IMR-90 (cell line): ENCODE measurements at regions not wholly inside any gene's neighbourhood (a gene's known extent, or its start where the extent isn't known, plus 50 kb on each side); places are given as distances from the start of the nearest gene placed in this dataset.

ENCODE experiments used
- ATAC-seq: fragments of 200-7000 bp; cut with Tn5 transposase; 2 replicates; pipeline ENCODE4 v1.9.1; 2020; ENCODE audit warnings: low read depth, mild to moderate bottlenecking, moderate library complexity
- BruUV-seq: library from RNA; stranded (reverse); fragments of 400-500 nt; replicated peaks from 2 replicates; lab custom pipeline; 2021; lab: Mats Ljungman, UMichigan
- CTCF ChIA-PET: fragments of 300-600 bp; formaldehyde crosslinking; extraction: SDS; loops from one replicate; lab custom pipeline; 2021; ENCODE audit warnings: antibody characterized with exemption; lab: Yijun Ruan, JAX
- POLR2A ChIA-PET: fragments of 300-600 bp; sonication (Branson Sonifier 250); formaldehyde crosslinking; loops from one replicate; lab custom pipeline; 2022; ENCODE audit warnings: antibody characterized with exemption; ENCODE audit not compliant: unreplicated experiment; lab: Charles Lee
- DNase-seq: peaks from one replicate; pipeline ENCODE4 v3.0.0; 2013
- H2AFZ ChIP-seq: replicated peaks from 2 replicates; pipeline ENCODE3; 2013; ENCODE audit warnings: low read length, mild to moderate bottlenecking; ENCODE audit not compliant: poor library complexity
- H2AK5ac ChIP-seq: 2 replicates; pipeline ENCODE4 v1.6.1; 2013; ENCODE audit warnings: low read depth, low read length, inconsistent platforms
- H2AK9ac ChIP-seq: replicated peaks from 2 replicates; pipeline ENCODE3; 2013; ENCODE audit warnings: mild to moderate bottlenecking, low read depth, low read length, moderate library complexity; ENCODE audit not compliant: poor library complexity
- H2BK120ac ChIP-seq: 2 replicates; pipeline ENCODE4 v1.6.1; 2013; ENCODE audit warnings: low read depth, low read length, inconsistent platforms
- H2BK15ac ChIP-seq: 3 replicates; pipeline ENCODE4 v1.6.1; 2013; ENCODE audit warnings: low read depth, low read length, inconsistent platforms
- H2BK20ac ChIP-seq: 2 replicates; pipeline ENCODE4 v1.6.1; 2013; ENCODE audit warnings: low read depth, mild to moderate bottlenecking, inconsistent platforms, low read length, moderate library complexity
- H2BK5ac ChIP-seq: 2 replicates; pipeline ENCODE4 v1.6.1; 2013; ENCODE audit warnings: mild to moderate bottlenecking, low read depth, low read length, inconsistent platforms; ENCODE audit not compliant: poor library complexity, severe bottlenecking
- H3K14ac ChIP-seq: replicated peaks from 2 replicates; pipeline ENCODE4 v1.6.1; 2013; ENCODE audit warnings: low read depth, low read length, inconsistent platforms
- H3K18ac ChIP-seq: 2 replicates; pipeline ENCODE4 v1.6.1; 2013; ENCODE audit warnings: low read depth, low read length, control low read depth
- H3K23ac ChIP-seq: 2 replicates; pipeline ENCODE4 v1.6.1; 2013; ENCODE audit warnings: low read depth, low read length, inconsistent platforms
- H3K27ac ChIP-seq: 2 replicates; pipeline ENCODE4 v1.5.1; 2013; ENCODE audit warnings: mild to moderate bottlenecking, control low read depth, low read length; ENCODE audit not compliant: insufficient read depth
- H3K27me3 ChIP-seq: 2 replicates; pipeline ENCODE4 v1.6.1; 2013; ENCODE audit warnings: low read length; ENCODE audit not compliant: control insufficient read depth, insufficient read depth
- H3K36me3 ChIP-seq: 2 replicates; pipeline ENCODE4 v1.6.1; 2013; ENCODE audit warnings: low read length, mixed read lengths; ENCODE audit not compliant: control insufficient read depth, insufficient read depth
- H3K4ac ChIP-seq: 2 replicates; pipeline ENCODE4 v1.6.1; 2013; ENCODE audit warnings: low read depth, low read length, inconsistent platforms
- H3K4me1 ChIP-seq: 2 replicates; pipeline ENCODE4 v1.6.1; 2013; ENCODE audit warnings: low read length, mixed read lengths; ENCODE audit not compliant: control insufficient read depth, insufficient read depth
- H3K4me2 ChIP-seq: 2 replicates; pipeline ENCODE4 v1.6.1; 2013; ENCODE audit warnings: low read depth, mild to moderate bottlenecking, control low read depth, low read length, moderate library complexity
- H3K4me3 ChIP-seq: 2 replicates; pipeline ENCODE4 v1.5.1; 2013; ENCODE audit warnings: low read depth, mild to moderate bottlenecking, control low read depth, low read length, moderate library complexity; ENCODE audit not compliant: insufficient read depth
- H3K56ac ChIP-seq: 2 replicates; pipeline ENCODE4 v1.6.1; 2013; ENCODE audit warnings: low read length, inconsistent platforms; ENCODE audit not compliant: insufficient read depth; ENCODE audit errors: extremely low read depth
- H3K79me1 ChIP-seq, 2 experiments: 2 replicates each; pipeline ENCODE4 v1.6.1; 2013; ENCODE audit warnings: low read length in 2 of 2, inconsistent platforms in 1 of 2, low read depth in 1 of 2
- H3K9ac ChIP-seq: 2 replicates; pipeline ENCODE4 v1.6.1; 2013; ENCODE audit warnings: low read depth, low read length, control low read depth
- H3K9me1 ChIP-seq: 2 replicates; pipeline ENCODE4 v1.6.1; 2013; ENCODE audit warnings: low read length, inconsistent platforms; ENCODE audit not compliant: insufficient read depth
- H3K9me3 ChIP-seq: 2 replicates; pipeline ENCODE4 v1.6.1; 2013; ENCODE audit warnings: low read length; ENCODE audit not compliant: control insufficient read depth, insufficient read depth
- H4K20me1 ChIP-seq: 2 replicates; pipeline ENCODE4 v1.6.1; 2013; ENCODE audit warnings: low read length, inconsistent platforms; ENCODE audit not compliant: insufficient read depth
- H4K5ac ChIP-seq: 2 replicates; pipeline ENCODE4 v1.6.1; 2013; ENCODE audit warnings: mild to moderate bottlenecking, low read depth, low read length, control low read depth
- H4K8ac ChIP-seq, 2 experiments: 2 replicates each; pipeline ENCODE4 v1.6.1; 2013; ENCODE audit warnings: low read depth in 2 of 2, low read length in 2 of 2, control low read depth in 1 of 2, inconsistent platforms in 1 of 2
- H4K91ac ChIP-seq: 2 replicates; pipeline ENCODE4 v1.6.1; 2013; ENCODE audit warnings: low read depth, low read length, inconsistent platforms; ENCODE audit not compliant: insufficient read depth
- BHLHE40 ChIP-seq: fragments of 150-350 bp; IDR thresholded peaks from 2 replicates; pipeline ENCODE4 v1.6.1; 2016; ENCODE audit warnings: mild to moderate bottlenecking, low read depth, low read length
- CEBPB ChIP-seq: IDR thresholded peaks from 2 replicates; pipeline ENCODE4 v1.6.1; 2012; ENCODE audit warnings: low read depth, low read length, improper control_type of control experiment
- CHD1 ChIP-seq: IDR thresholded peaks from 2 replicates; pipeline ENCODE4 v1.6.1; 2012; ENCODE audit warnings: low read depth, low read length, improper control_type of control experiment
- FOS ChIP-seq: fragments of 150-350 bp; IDR thresholded peaks from 2 replicates; pipeline ENCODE4 v1.6.1; 2016; ENCODE audit warnings: low read depth, low read length
- MAFK ChIP-seq: IDR thresholded peaks from 2 replicates; pipeline ENCODE4 v1.6.1; 2012; ENCODE audit warnings: low read depth, low read length, improper control_type of control experiment
- MAZ ChIP-seq: IDR thresholded peaks from 2 replicates; pipeline ENCODE4 v1.6.1; 2012; ENCODE audit warnings: low read depth, mild to moderate bottlenecking, low read length, improper control_type of control experiment, moderate library complexity, borderline replicate concordance
- MXI1 ChIP-seq: IDR thresholded peaks from 2 replicates; pipeline ENCODE4 v1.6.1; 2012; ENCODE audit warnings: low read depth, mild to moderate bottlenecking, low read length, moderate library complexity, borderline replicate concordance
- NFE2L2 ChIP-seq: fragments of 150-350 bp; IDR thresholded peaks from 2 replicates; pipeline ENCODE4 v1.6.1; 2016; ENCODE audit warnings: low read depth, mild to moderate bottlenecking, low read length
- POLR2A ChIP-seq: IDR thresholded peaks from 2 replicates; pipeline ENCODE4 v1.6.1; 2012; ENCODE audit warnings: mild to moderate bottlenecking, low read depth, low read length
- RAD21 ChIP-seq: IDR thresholded peaks from 2 replicates; pipeline ENCODE4 v1.6.1; 2012; ENCODE audit warnings: low read length, improper control_type of control experiment
- RCOR1 ChIP-seq: IDR thresholded peaks from 2 replicates; pipeline ENCODE4 v1.6.1; 2012; ENCODE audit warnings: mild to moderate bottlenecking, low read length, improper control_type of control experiment; ENCODE audit not compliant: insufficient replicate concordance
- RFX5 ChIP-seq: IDR thresholded peaks from 2 replicates; pipeline ENCODE4 v1.8.0; 2012; ENCODE audit warnings: low read depth, mild to moderate bottlenecking, low read length, moderate library complexity
- SMC3 ChIP-seq: fragments of 150-350 bp; IDR thresholded peaks from 2 replicates; pipeline ENCODE4 v1.6.1; 2016; ENCODE audit warnings: low read depth, mild to moderate bottlenecking, antibody characterized with exemption, low read length, moderate library complexity
- WGBS, 2 experiments: methylation state at CpG; one replicate each; pipeline versions ENCODE4 v1.1.5 to v1.1.7; 2013; ENCODE audit warnings: missing lambda C conversion rate in 2 of 2; ENCODE audit not compliant: insufficient read length in 1 of 2; ENCODE audit errors: extremely low coverage in 2 of 2; 5-methylcytosine and 5-hydroxymethylcytosine counted together
- dilution Hi-C: fragments of 300-500 bp; cut with HindIII; formaldehyde crosslinking; loops from one replicate; pipeline ENCODE4 v1.14.3; 2018; ENCODE audit warnings: low sequenced_read_pairs; ENCODE audit not compliant: unreplicated experiment
- in situ Hi-C: fragments of 300-500 bp; cut with MboI; formaldehyde crosslinking; loops from 3 replicates; pipeline ENCODE4 v1.14.3; 2019; ENCODE audit warnings: low sequenced_read_pairs, inconsistent platforms, mixed read lengths
- intact Hi-C: fragments of 100-400 bp; cut with micrococcal nuclease; formaldehyde crosslinking; loops from 2 replicates; pipeline ENCODE4 v1.10.0; 2022
- TF ChIP-seq, protein P1 (sequence below): fragments of 150-350 bp; IDR thresholded peaks from 2 replicates; pipeline ENCODE4 v1.6.1; 2017; ENCODE audit warnings: mild to moderate bottlenecking, antibody characterized with exemption, low read length, low read depth
- TF ChIP-seq, protein P2 (sequence below): fragments of 150-350 bp; IDR thresholded peaks from 2 replicates; pipeline ENCODE4 v1.6.1; 2016; ENCODE audit warnings: low read depth, mild to moderate bottlenecking, low read length, moderate library complexity, borderline replicate concordance
- TF ChIP-seq, protein P3 (sequence below): conservative IDR thresholded peaks from 2 replicates; pipeline ENCODE4 v1.5.1; 2012; ENCODE audit warnings: mild to moderate bottlenecking, low read depth, low read length, improper control_type of control experiment

DNA sequence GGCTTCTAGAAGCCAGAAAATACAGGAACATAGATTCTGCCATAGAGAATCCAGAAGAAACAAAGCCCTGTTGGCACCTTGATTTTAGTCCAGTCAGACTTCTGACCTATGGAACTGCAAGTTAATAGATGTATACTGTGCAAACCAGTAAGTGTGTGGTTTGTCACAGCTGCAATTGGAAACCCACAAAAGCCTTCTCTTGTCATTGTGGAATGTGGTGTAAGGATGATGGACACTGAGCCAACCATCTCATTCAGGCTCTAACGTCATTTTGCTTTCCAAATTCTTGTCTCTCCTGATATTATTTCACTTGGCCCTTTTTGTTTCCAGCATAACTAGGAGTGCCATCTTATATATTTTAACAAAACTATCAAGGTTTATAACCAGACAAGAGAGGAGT lies 369.5 kb upstream of the SMIM21 start:
- H4K5ac ChIP-seq, result no peak overlapping the region
- ChIA-PET POLR2A (no interaction called here), CTCF (no interaction called here)

More for the DNA sequence above, 369.5 kb upstream of the SMIM21 start:
- intact Hi-C loops (no loop called here), dilution Hi-C loops (no loop called here), in situ Hi-C loops (no loop called here)
- Histone ChIP-seq H2BK20ac (no peak overlapping the region), H3K27ac (no peak overlapping the region), H2BK15ac (no peak overlapping the region), H2AK5ac (no peak overlapping the region), H3K36me3 (no peaks in the 10 kb centered on the region), H4K91ac (no peak overlapping the region), H2BK5ac (no peak overlapping the region), H4K20me1 (no peaks in the 10 kb centered on the region), H3K4me1 (no peaks in the 10 kb centered on the region), H3K14ac (no peak overlapping the region), H3K56ac (no peak overlapping the region), H4K8ac (no peak overlapping the region), H3K9me1 (no peaks in the 10 kb centered on the region), H3K18ac (no peak overlapping the region), H3K4me3 (no peak overlapping the region), H3K4ac (no peak overlapping the region), H2AFZ (no peak overlapping the region), H3K9me3 (peaks cover 3% of the 10 kb centered on the region), H3K23ac (no peak overlapping the region), H2AK9ac (no peak overlapping the region), H2BK120ac (no peak overlapping the region), H3K27me3 (no peaks in the 10 kb centered on the region), H3K79me1 (no peaks in the 10 kb centered on the region), H3K9ac (no peak overlapping the region), H3K4me2 (no peak overlapping the region)
- no TSS peak for BruUV-seq
- ATAC-seq (no peak), DNase-seq (no peak)
- no CpG with 5 or more reads among the region's 1 CpG for WGBS, 2 experiments
- no peak for TF ChIP-seq SMC3
- TF ChIP-seq, protein P1, sequence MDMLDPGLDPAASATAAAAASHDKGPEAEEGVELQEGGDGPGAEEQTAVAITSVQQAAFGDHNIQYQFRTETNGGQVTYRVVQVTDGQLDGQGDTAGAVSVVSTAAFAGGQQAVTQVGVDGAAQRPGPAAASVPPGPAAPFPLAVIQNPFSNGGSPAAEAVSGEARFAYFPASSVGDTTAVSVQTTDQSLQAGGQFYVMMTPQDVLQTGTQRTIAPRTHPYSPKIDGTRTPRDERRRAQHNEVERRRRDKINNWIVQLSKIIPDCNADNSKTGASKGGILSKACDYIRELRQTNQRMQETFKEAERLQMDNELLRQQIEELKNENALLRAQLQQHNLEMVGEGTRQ, result no peak
- TF ChIP-seq MXI1, result no peak
- no peak for TF ChIP-seq CEBPB
- TF ChIP-seq, protein P2, sequence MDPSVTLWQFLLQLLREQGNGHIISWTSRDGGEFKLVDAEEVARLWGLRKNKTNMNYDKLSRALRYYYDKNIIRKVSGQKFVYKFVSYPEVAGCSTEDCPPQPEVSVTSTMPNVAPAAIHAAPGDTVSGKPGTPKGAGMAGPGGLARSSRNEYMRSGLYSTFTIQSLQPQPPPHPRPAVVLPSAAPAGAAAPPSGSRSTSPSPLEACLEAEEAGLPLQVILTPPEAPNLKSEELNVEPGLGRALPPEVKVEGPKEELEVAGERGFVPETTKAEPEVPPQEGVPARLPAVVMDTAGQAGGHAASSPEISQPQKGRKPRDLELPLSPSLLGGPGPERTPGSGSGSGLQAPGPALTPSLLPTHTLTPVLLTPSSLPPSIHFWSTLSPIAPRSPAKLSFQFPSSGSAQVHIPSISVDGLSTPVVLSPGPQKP, result no peak
- TF ChIP-seq MAZ, result no peak
- no peak for TF ChIP-seq NFE2L2
- no peak for TF ChIP-seq RCOR1
- no peak for TF ChIP-seq POLR2A
- TF ChIP-seq, protein P3, sequence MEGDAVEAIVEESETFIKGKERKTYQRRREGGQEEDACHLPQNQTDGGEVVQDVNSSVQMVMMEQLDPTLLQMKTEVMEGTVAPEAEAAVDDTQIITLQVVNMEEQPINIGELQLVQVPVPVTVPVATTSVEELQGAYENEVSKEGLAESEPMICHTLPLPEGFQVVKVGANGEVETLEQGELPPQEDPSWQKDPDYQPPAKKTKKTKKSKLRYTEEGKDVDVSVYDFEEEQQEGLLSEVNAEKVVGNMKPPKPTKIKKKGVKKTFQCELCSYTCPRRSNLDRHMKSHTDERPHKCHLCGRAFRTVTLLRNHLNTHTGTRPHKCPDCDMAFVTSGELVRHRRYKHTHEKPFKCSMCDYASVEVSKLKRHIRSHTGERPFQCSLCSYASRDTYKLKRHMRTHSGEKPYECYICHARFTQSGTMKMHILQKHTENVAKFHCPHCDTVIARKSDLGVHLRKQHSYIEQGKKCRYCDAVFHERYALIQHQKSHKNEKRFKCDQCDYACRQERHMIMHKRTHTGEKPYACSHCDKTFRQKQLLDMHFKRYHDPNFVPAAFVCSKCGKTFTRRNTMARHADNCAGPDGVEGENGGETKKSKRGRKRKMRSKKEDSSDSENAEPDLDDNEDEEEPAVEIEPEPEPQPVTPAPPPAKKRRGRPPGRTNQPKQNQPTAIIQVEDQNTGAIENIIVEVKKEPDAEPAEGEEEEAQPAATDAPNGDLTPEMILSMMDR, result no peak
- TF ChIP-seq RAD21, result no peak
- TF ChIP-seq CHD1, result no peak
- TF ChIP-seq RFX5, result no peak
- no peak for TF ChIP-seq BHLHE40
- no peak for TF ChIP-seq MAFK
- TF ChIP-seq FOS, result no peak
